Osteoblast (primary cell): ENCODE measurements at regions not wholly inside any gene's neighbourhood (a gene's known extent, or its start where the extent isn't known, plus 50 kb on each side); places are given as distances from the start of the nearest gene placed in this dataset.

ENCODE experiments used
- DNase-seq: peaks from one replicate; pipeline ENCODE4 v3.0.0; 2011; ENCODE audit warnings: low spot score, mixed read lengths; ENCODE audit not compliant: insufficient read length; ENCODE audit errors: missing footprints
- H2AFZ ChIP-seq: 2 replicates; pipeline ENCODE4 v1.6.0; 2011; ENCODE audit warnings: mild to moderate bottlenecking, low read length
- H3K27ac ChIP-seq: 2 replicates; pipeline ENCODE4 v1.5.1; 2011; ENCODE audit warnings: mild to moderate bottlenecking, low read depth, low read length, moderate library complexity
- H3K27me3 ChIP-seq: 2 replicates; pipeline ENCODE4 v1.6.0; 2012; ENCODE audit warnings: mild to moderate bottlenecking, control low read depth, inconsistent platforms, low read length, moderate library complexity; ENCODE audit not compliant: insufficient read depth
- H3K36me3 ChIP-seq: 2 replicates; pipeline ENCODE4 v1.5.1; 2011; ENCODE audit warnings: mild to moderate bottlenecking, low read length, control low read depth, moderate library complexity; ENCODE audit not compliant: insufficient read depth
- H3K4me1 ChIP-seq: 2 replicates; pipeline ENCODE4 v1.5.1; 2011; ENCODE audit warnings: mild to moderate bottlenecking, low read length, control low read depth, moderate library complexity; ENCODE audit not compliant: insufficient read depth
- H3K4me2 ChIP-seq: 2 replicates; pipeline ENCODE4 v1.6.0; 2011; ENCODE audit warnings: mild to moderate bottlenecking, low read length; ENCODE audit not compliant: insufficient read depth
- H3K4me3 ChIP-seq: fragments of 200-600 bp; sonication (generic); 3 replicates; pipeline ENCODE4 v1.5.1; 2012; ENCODE audit warnings: mild to moderate bottlenecking, low read length, inconsistent platforms; ENCODE audit not compliant: insufficient read depth
- H3K79me2 ChIP-seq: 2 replicates; pipeline ENCODE4 v1.6.0; 2012; ENCODE audit warnings: mild to moderate bottlenecking, low read length, control low read depth, inconsistent platforms; ENCODE audit not compliant: insufficient read depth
- H3K9me3 ChIP-seq: 2 replicates; pipeline ENCODE4 v1.5.1; 2011; ENCODE audit warnings: low read depth, low read length, control low read depth
- H4K20me1 ChIP-seq: 2 replicates; pipeline ENCODE4 v1.6.0; 2012; ENCODE audit warnings: mild to moderate bottlenecking, low read length, control low read depth; ENCODE audit not compliant: insufficient read depth
- TF ChIP-seq, protein P1 (sequence below): IDR thresholded peaks from 2 replicates; pipeline ENCODE4 v1.5.1; 2011; ENCODE audit warnings: mild to moderate bottlenecking, low read depth, low read length, moderate library complexity; ENCODE audit errors: extremely low read depth

DNA sequence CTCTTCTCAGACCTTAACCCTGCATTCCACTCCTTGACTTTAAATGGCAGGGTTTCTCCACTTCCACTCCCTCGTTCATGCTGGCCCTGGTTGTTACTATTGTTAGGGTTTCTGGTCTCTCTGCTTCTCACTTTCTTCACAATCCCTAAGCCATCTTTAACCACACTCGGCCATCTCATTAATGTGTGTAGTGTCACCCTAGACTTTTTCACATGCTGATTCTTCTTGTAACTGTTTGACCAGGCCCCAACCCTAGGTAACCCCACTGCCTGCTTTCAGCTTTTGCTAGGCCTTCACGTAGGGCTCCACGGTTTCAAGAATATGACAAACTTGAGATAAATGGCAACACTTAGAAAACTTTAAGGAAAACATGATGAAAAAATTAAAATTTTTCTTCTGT lies 195.1 kb downstream of the IPO8 start:
- DNase-seq, result no peak
- H3K4me2 ChIP-seq, result no peak overlapping the region
- H2AFZ ChIP-seq, result no peak overlapping the region
- H4K20me1 ChIP-seq, result no peaks in the 10 kb centered on the region
- H3K79me2 ChIP-seq, result no peaks in the 10 kb centered on the region
- H3K9me3 ChIP-seq, result no peaks in the 10 kb centered on the region
- peaks cover 5% of the 10 kb centered on the region for H3K27me3 ChIP-seq
- H3K4me3 ChIP-seq, result no peak overlapping the region
- H3K36me3 ChIP-seq, result no peaks in the 10 kb centered on the region
- H3K4me1 ChIP-seq, result no peaks in the 10 kb centered on the region
- H3K27ac ChIP-seq, result no peak overlapping the region
- TF ChIP-seq, protein P1, sequence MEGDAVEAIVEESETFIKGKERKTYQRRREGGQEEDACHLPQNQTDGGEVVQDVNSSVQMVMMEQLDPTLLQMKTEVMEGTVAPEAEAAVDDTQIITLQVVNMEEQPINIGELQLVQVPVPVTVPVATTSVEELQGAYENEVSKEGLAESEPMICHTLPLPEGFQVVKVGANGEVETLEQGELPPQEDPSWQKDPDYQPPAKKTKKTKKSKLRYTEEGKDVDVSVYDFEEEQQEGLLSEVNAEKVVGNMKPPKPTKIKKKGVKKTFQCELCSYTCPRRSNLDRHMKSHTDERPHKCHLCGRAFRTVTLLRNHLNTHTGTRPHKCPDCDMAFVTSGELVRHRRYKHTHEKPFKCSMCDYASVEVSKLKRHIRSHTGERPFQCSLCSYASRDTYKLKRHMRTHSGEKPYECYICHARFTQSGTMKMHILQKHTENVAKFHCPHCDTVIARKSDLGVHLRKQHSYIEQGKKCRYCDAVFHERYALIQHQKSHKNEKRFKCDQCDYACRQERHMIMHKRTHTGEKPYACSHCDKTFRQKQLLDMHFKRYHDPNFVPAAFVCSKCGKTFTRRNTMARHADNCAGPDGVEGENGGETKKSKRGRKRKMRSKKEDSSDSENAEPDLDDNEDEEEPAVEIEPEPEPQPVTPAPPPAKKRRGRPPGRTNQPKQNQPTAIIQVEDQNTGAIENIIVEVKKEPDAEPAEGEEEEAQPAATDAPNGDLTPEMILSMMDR, result no peak

DNA sequence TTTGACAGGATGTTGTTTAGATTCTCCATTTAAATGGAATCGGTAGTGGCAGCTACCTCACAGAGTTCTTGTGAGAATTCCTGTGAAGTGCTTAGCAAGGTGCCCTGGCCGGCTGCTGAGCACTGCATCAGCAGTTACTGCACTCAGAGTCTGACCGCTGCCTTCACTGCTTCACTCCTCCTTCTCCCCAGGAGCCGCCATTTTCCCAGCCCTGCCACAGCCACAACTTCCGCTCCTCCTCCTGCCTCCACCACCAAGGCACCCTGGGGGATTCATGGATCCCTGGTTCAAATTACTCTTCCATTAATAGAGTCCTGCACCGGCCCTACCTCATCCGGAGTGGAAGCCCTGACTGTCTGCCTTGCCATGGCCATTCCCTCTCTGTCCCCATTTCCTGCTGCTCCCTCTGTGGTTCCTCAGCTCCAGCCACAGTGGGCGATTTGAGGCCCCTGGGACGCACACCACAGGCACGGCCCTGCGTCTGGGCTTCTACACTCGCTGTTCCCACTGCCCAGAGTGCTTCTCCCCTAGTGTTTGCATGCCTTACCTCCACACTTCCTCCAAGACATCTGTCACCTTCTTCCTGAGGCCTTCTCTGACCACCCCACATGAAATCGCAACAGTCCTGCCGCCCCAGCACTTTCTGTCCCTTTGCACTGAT lies 210.3 kb downstream of the IPO8 start:
- H3K4me2 ChIP-seq, result no peak overlapping the region
- peaks cover 4% of the 10 kb centered on the region for H3K27me3 ChIP-seq
- no peaks in the 10 kb centered on the region for H3K9me3 ChIP-seq
- H3K27ac ChIP-seq, result no peak overlapping the region
- TF ChIP-seq, protein P1, result no peak
- no peak overlapping the region for H3K4me3 ChIP-seq
- H3K4me1 ChIP-seq, result no peaks in the 10 kb centered on the region
- DNase-seq, result no peak
- H3K79me2 ChIP-seq, result no peaks in the 10 kb centered on the region
- no peaks in the 10 kb centered on the region for H4K20me1 ChIP-seq
- H3K36me3 ChIP-seq, result no peaks in the 10 kb centered on the region
- H2AFZ ChIP-seq, result no peak overlapping the region

DNA sequence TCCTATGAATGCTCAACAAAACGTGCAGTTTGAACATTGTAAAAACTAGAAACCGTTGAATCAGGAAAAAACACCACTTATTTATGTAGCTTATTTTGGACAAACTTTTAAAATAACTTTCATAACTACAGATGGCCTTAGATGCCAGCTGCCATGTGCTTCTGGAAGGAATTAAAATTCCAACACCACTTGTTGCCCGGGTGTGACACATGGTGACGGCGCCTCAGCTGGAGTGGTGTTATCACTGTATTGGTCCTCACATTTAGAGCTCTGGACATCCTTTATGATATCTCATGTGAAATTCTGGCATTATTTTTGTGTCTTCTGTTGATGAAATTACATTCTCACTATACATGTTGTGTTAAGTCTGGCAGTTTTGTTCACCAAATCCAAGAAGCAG lies 211.0 kb downstream of the IPO8 start:
- H3K9me3 ChIP-seq, result no peaks in the 10 kb centered on the region
- no peak overlapping the region for H3K27ac ChIP-seq
- no peak overlapping the region for H2AFZ ChIP-seq
- H3K79me2 ChIP-seq, result no peaks in the 10 kb centered on the region
- no peak overlapping the region for H3K4me2 ChIP-seq
- H3K4me3 ChIP-seq, result no peak overlapping the region
- no peaks in the 10 kb centered on the region for H3K36me3 ChIP-seq
- H3K27me3 ChIP-seq, result peaks cover 4% of the 10 kb centered on the region
- H3K4me1 ChIP-seq, result no peaks in the 10 kb centered on the region
- DNase-seq, result no peak
- H4K20me1 ChIP-seq, result no peaks in the 10 kb centered on the region
- TF ChIP-seq, protein P1, result no peak

DNA sequence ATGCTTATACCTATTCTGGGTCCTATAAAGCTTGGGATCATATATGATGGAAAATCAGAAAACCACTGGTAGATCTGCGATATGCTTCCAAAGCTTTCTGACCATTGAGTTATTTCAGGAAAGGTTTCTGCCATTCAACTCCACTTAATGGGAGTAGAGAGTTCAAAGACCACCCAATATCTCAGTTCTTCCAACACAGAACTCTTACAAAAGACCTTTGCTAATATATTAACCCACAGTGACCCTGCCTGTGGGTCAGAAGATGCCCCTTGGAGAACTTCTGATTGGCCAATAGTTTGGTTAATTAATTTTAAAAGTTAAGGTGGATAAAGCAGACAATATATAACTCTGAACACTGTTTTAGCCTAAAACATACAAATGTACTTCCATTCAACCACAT lies 213.0 kb downstream of the IPO8 start:
- Histone ChIP-seq H3K79me2 (no peaks in the 10 kb centered on the region), H3K4me3 (no peak overlapping the region), H3K4me1 (no peaks in the 10 kb centered on the region), H3K27me3 (peaks cover 4% of the 10 kb centered on the region), H3K36me3 (no peaks in the 10 kb centered on the region), H3K27ac (no peak overlapping the region), H3K9me3 (no peaks in the 10 kb centered on the region), H4K20me1 (no peaks in the 10 kb centered on the region), H2AFZ (no peak overlapping the region), H3K4me2 (no peak overlapping the region)
- no peak for DNase-seq
- TF ChIP-seq, protein P1, result no peak
